ENCODE measurements at regions not wholly inside any gene's neighbourhood (a gene's known extent, or its start where the extent isn't known, plus 50 kb on each side); places are given as distances from the start of the nearest gene placed in this dataset.

DNA sequence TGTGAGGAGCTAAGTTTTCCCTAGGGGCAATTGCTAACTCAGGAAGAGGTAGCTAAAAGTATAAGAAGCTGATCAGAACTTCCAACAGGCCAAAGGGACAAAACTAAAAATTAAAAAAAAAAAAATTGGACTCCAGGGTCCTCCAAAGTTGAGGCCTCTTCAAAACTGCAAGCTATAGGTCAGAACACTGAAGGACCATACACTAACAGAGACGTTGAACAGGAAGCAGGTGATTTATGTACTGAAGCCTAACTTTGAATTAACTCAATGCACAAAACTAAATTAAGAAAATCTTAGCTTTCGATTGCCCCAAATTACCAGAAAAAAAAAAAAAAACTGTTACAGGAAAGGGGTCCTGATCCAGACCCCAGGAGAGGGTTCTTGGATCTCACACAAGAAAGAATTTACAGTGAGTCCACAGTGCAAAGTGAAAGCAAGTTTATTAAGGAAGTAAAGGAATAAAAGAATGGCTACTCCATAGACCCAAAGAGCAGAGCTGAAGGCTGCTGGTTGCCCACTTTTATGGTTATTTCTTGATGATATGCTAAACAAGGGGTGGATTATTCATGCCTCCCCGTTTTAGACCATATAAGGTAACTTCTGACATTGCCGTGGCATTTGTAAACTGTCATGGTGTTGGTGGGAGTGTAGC is 442.8 kb upstream of the NECTIN3 start:
- H3K27ac Mint-ChIP-seq = no peak overlapping the region
- no peaks in the 10 kb centered on the region for H3K27me3 Mint-ChIP-seq
- no peak for DNase-seq (ENCODE audit: low spot score)
- H3K36me3 Mint-ChIP-seq = no peaks in the 10 kb centered on the region
- peaks cover 4 to 14% of the 10 kb centered on the region in 2 donors for H3K4me1 Mint-ChIP-seq (ENCODE audit: low read depth in 2 of 2)
- H3K9me3 Mint-ChIP-seq = peaks cover 3% of the 10 kb centered on the region
- ATAC-seq = no peak
- H3K4me3 Mint-ChIP-seq = no peak overlapping the region

DNA sequence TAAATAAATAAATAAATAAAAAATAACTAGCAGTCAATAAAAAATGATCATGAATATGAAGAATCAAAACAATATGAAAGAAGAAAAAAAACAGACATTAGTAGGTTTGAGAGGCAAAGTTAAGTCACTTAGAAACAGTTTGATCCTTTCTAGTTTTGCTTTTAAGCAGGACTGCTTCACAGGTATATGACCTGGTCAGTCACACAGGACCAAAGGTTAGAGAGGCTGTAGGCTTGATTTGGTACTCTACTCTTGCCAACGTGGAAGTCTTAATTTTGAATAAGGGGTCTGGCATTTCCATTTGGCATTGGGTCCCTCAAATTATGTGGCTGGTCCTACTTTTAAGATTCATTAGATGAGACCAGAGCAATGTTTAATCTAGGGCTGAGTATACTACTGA is 441.7 kb upstream of the NECTIN3 start:
- DNase-seq (ENCODE audit: low spot score) (no peak), ATAC-seq (no peak)
- H3K27ac Mint-ChIP-seq = no peak overlapping the region
- no peak overlapping the region for H3K4me3 Mint-ChIP-seq
- H3K36me3 Mint-ChIP-seq = no peaks in the 10 kb centered on the region
- peaks cover 3% of the 10 kb centered on the region for H3K9me3 Mint-ChIP-seq
- H3K4me1 Mint-ChIP-seq (ENCODE audit: low read depth in 2 of 2) = peaks cover 4 to 14% of the 10 kb centered on the region in 2 donors
- H3K27me3 Mint-ChIP-seq = no peaks in the 10 kb centered on the region

- no peak overlapping the region for H3K4me3 Mint-ChIP-seq
- no peaks in the 10 kb centered on the region for H3K36me3 Mint-ChIP-seq
- ATAC-seq = no peak
- no peaks in the 10 kb centered on the region for H3K4me1 Mint-ChIP-seq (ENCODE audit: low read depth in 2 of 2)
- no peaks in the 10 kb centered on the region for H3K9me3 Mint-ChIP-seq
- no peak for DNase-seq (ENCODE audit: low spot score)
- no peak overlapping the region for H3K27ac Mint-ChIP-seq
- no peaks in the 10 kb centered on the region for H3K27me3 Mint-ChIP-seq
These were observed 427.4 kb upstream of the NECTIN3 start for GRCh38 chr3:110644203-110644602.

GRCh38 chr3:110646055-110646454 is 425.6 kb upstream of the NECTIN3 start:
- H3K4me1 Mint-ChIP-seq (ENCODE audit: low read depth in 2 of 2) = no peaks in the 10 kb centered on the region
- ATAC-seq (no peak), DNase-seq (ENCODE audit: low spot score) (no peak)
- no peaks in the 10 kb centered on the region for H3K36me3 Mint-ChIP-seq
- no peak overlapping the region for H3K4me3 Mint-ChIP-seq
- no peaks in the 10 kb centered on the region for H3K9me3 Mint-ChIP-seq
- H3K27me3 Mint-ChIP-seq = no peaks in the 10 kb centered on the region
- H3K27ac Mint-ChIP-seq = no peak overlapping the region

GRCh38 chr3:110646496-110646895 is 425.1 kb upstream of the NECTIN3 start:
- ATAC-seq (no peak), DNase-seq (ENCODE audit: low spot score) (no peak)
- H3K27ac Mint-ChIP-seq = no peak overlapping the region
- H3K36me3 Mint-ChIP-seq = no peaks in the 10 kb centered on the region
- H3K9me3 Mint-ChIP-seq = no peaks in the 10 kb centered on the region
- H3K27me3 Mint-ChIP-seq = no peaks in the 10 kb centered on the region
- H3K4me1 Mint-ChIP-seq (ENCODE audit: low read depth in 2 of 2) = no peaks in the 10 kb centered on the region
- no peak overlapping the region for H3K4me3 Mint-ChIP-seq

GRCh38 chr3:110647586-110647985 is 424.0 kb upstream of the NECTIN3 start:
- Mint-ChIP-seq H3K27me3 (no peaks in the 10 kb centered on the region), H3K27ac (no peak overlapping the region), H3K36me3 (no peaks in the 10 kb centered on the region), H3K4me3 (no peak overlapping the region), H3K9me3 (peaks cover 5% of the 10 kb centered on the region), H3K4me1 (ENCODE audit: low read depth in 2 of 2) (no peaks in the 10 kb centered on the region)
- ATAC-seq (no peak), DNase-seq (ENCODE audit: low spot score) (no peak)

GRCh38 chr3:110650741-110651140 is 420.9 kb upstream of the NECTIN3 start:
- no peak overlapping the region for H3K27ac Mint-ChIP-seq
- H3K27me3 Mint-ChIP-seq = no peaks in the 10 kb centered on the region
- no peak overlapping the region for H3K4me3 Mint-ChIP-seq
- ATAC-seq (no peak), DNase-seq (ENCODE audit: low spot score) (no peak)
- H3K9me3 Mint-ChIP-seq = peaks cover 8% of the 10 kb centered on the region
- no peaks in the 10 kb centered on the region for H3K4me1 Mint-ChIP-seq (ENCODE audit: low read depth in 2 of 2)
- no peaks in the 10 kb centered on the region for H3K36me3 Mint-ChIP-seq

DNA sequence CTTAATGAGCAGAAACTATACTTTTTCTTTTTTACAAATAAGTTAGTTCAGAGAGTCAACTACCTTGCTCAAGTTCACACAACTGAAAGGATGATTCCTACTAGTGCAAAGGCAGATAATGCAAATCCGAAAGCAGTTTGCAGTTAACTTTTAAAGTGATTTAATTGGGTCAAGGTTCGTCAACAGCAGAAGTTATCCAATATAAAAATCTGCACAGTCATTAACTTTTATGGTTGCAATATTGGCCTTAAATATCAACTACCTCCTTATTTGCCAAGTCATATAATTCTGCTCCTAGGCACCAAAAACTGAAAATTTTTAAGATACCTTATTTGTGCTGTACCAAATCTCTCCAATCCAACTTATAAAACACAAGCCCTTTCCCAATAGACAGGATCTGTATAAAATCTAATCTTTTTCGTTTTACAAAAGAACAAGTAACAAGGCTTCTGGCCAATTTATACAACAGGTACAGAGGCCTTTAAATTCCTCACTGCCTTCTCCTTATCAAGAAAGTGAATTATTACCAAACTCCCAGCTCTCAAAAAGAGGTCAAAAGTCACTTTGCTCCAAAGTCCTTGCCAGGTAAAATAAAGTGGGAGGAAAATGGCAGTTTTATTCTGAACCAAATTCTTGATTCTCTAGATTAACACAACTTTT is 416.6 kb upstream of the NECTIN3 start:
- Mint-ChIP-seq H3K36me3 (no peaks in the 10 kb centered on the region), H3K4me1 (ENCODE audit: low read depth in 2 of 2) (no peaks in the 10 kb centered on the region), H3K27ac (no peak overlapping the region), H3K4me3 (no peak overlapping the region), H3K9me3 (peaks cover 9% of the 10 kb centered on the region), H3K27me3 (no peaks in the 10 kb centered on the region)
- no peak for ATAC-seq
- no peak for DNase-seq (ENCODE audit: low spot score)

- no peak overlapping the region for H3K4me3 Mint-ChIP-seq
These were observed 415.1 kb upstream of the NECTIN3 start for GRCh38 chr3:110656394-110657025.

GRCh38 chr3:110664148-110664547 is 407.5 kb upstream of the NECTIN3 start:
- no peak for ATAC-seq

More at GRCh38 chr3:110656394-110657025, 415.1 kb upstream of the NECTIN3 start:
- no peak for DNase-seq (ENCODE audit: low spot score)
- no peaks in the 10 kb centered on the region for H3K27me3 Mint-ChIP-seq
- no peaks in the 10 kb centered on the region for H3K4me1 Mint-ChIP-seq (ENCODE audit: low read depth in 2 of 2)
- no peak overlapping the region for H3K27ac Mint-ChIP-seq
- H3K36me3 Mint-ChIP-seq = no peaks in the 10 kb centered on the region
- peaks cover 13% of the 10 kb centered on the region for H3K9me3 Mint-ChIP-seq
- no peak for ATAC-seq

DNA sequence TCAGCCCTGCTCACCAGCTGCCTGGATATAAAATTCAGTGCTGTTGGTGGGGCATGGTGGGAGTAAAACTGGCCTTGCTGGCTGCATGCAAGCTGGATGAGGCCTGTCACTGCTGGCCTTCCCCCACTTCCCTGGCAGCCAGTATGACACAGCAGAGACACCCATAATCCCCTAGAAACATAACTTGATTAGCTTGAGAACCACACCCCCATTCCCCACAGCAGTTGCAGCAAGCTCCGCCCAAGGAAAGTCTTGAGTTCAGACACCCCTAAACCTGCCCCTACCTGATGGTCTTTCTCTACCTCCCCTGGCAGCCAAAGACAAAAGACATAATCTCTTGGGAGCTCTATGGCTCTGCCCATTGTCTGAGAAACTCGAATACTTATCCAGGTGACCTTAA is 405.1 kb upstream of the NECTIN3 start:
- no peak for DNase-seq (ENCODE audit: low spot score)
- H3K9me3 Mint-ChIP-seq = peaks cover 13% of the 10 kb centered on the region

More at GRCh38 chr3:110664148-110664547, 407.5 kb upstream of the NECTIN3 start:
- no peaks in the 10 kb centered on the region for H3K27me3 Mint-ChIP-seq
- H3K27ac Mint-ChIP-seq = no peak overlapping the region
- no peaks in the 10 kb centered on the region for H3K4me1 Mint-ChIP-seq (ENCODE audit: low read depth in 2 of 2)
- H3K9me3 Mint-ChIP-seq = peaks cover 15% of the 10 kb centered on the region
- H3K36me3 Mint-ChIP-seq = peaks cover 10% of the 10 kb centered on the region
- no peak for DNase-seq (ENCODE audit: low spot score)
- H3K4me3 Mint-ChIP-seq = no peak overlapping the region

DNA sequence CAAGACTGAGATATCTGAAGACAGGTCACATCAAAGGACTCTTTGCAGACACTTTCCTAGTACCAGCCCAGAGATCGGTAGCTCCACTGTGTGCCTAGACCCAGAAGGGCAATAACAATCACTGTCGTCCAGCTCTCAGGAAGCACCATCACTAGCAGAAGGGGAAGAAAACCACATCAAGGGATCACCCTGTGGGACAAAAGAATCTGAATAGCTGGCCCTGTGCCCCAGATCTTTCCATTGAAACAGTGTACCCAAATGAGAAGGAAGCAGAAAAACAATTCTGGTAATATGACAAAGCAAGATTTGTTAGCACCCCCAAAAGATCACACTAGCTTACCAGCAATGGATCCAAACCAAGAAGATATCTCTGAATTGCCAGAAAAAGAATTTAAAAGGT is 404.4 kb upstream of the NECTIN3 start:
- DNase-seq (ENCODE audit: low spot score) (no peak), ATAC-seq (no peak)
- H3K4me1 Mint-ChIP-seq (ENCODE audit: low read depth in 2 of 2) = no peaks in the 10 kb centered on the region
- no peak overlapping the region for H3K4me3 Mint-ChIP-seq
- peaks cover 13% of the 10 kb centered on the region for H3K9me3 Mint-ChIP-seq
- peaks cover 10% of the 10 kb centered on the region for H3K36me3 Mint-ChIP-seq
- no peak overlapping the region for H3K27ac Mint-ChIP-seq
- no peaks in the 10 kb centered on the region for H3K27me3 Mint-ChIP-seq

More for the DNA sequence above, 405.1 kb upstream of the NECTIN3 start:
- ATAC-seq = no peak
- peaks cover 10% of the 10 kb centered on the region for H3K36me3 Mint-ChIP-seq
- no peak overlapping the region for H3K4me3 Mint-ChIP-seq
- no peak overlapping the region for H3K27ac Mint-ChIP-seq
- no peaks in the 10 kb centered on the region for H3K27me3 Mint-ChIP-seq
- no peaks in the 10 kb centered on the region for H3K4me1 Mint-ChIP-seq (ENCODE audit: low read depth in 2 of 2)

DNA sequence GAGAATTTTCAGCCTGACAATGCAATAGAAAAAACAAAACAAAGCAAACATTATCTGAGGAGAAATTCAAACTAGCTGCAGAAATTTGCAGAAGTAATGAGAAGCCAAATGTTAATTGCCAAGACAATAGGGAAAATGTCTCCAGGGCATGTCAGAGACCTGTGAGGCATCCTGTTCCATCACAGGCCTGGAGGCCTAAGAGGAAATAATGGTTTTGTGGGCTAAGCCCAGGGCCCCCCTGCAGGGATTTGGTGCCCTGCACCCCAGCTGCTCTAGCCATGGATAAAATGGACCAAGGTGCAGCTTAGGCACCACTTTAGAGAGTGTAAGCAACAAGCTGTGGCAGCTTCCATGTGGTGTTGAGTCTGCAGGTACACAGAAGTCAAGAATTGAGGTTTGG is 401.2 kb upstream of the NECTIN3 start:
- no peak for DNase-seq (ENCODE audit: low spot score)
- peaks cover 17% of the 10 kb centered on the region for H3K9me3 Mint-ChIP-seq
- H3K4me3 Mint-ChIP-seq = no peak overlapping the region
- ATAC-seq = no peak
- no peaks in the 10 kb centered on the region for H3K27me3 Mint-ChIP-seq
- H3K27ac Mint-ChIP-seq = no peak overlapping the region
- H3K4me1 Mint-ChIP-seq (ENCODE audit: low read depth in 2 of 2) = no peaks in the 10 kb centered on the region
- peaks cover 17% of the 10 kb centered on the region for H3K36me3 Mint-ChIP-seq

- ATAC-seq (no peak), DNase-seq (ENCODE audit: low spot score) (no peak)
- Mint-ChIP-seq H3K4me3 (no peak overlapping the region), H3K9me3 (peaks cover 6% of the 10 kb centered on the region), H3K27ac (no peak overlapping the region), H3K4me1 (ENCODE audit: low read depth in 2 of 2) (no peaks in the 10 kb centered on the region), H3K36me3 (peaks cover 7% of the 10 kb centered on the region), H3K27me3 (no peaks in the 10 kb centered on the region)
These were observed 394.1 kb upstream of the NECTIN3 start for GRCh38 chr3:110677506-110677905.
